Mucosa of descending colon (tissue), 3 donors: ENCODE measurements at regions not wholly inside any gene's neighbourhood (a gene's known extent, or its start where the extent isn't known, plus 50 kb on each side); places are given as distances from the start of the nearest gene placed in this dataset.

ENCODE experiments used
- ATAC-seq: fragments of 200-7000 bp; cut with Tn5 transposase; one replicate; pipeline ENCODE4 v1.9.1; 2020; ENCODE audit warnings: mild to moderate bottlenecking, moderate library complexity
- DNase-seq, 3 donors: peaks; one replicate each; pipeline ENCODE4 v3.0.0-alpha.2; 2020
- H3K36me3 ChIP-seq: fragments of 200-600 bp; one replicate; pipeline ENCODE4 v1.8.0; 2021; ENCODE audit warnings: low read depth, mild to moderate bottlenecking
- H3K4me1 ChIP-seq: fragments of 200-600 bp; one replicate; pipeline ENCODE4 v1.8.0; 2021; ENCODE audit warnings: low read depth, mild to moderate bottlenecking
- H3K4me3 ChIP-seq: fragments of 200-600 bp; one replicate; pipeline ENCODE4 v1.8.0; 2021; ENCODE audit warnings: mild to moderate bottlenecking
- H3K9me3 ChIP-seq: fragments of 200-600 bp; one replicate; pipeline ENCODE4 v1.8.0; 2021; ENCODE audit warnings: mild to moderate bottlenecking
- CTCF ChIP-seq: fragments of 200-600 bp; IDR thresholded peaks from one replicate; pipeline ENCODE4 v1.8.0; 2022; ENCODE audit warnings: antibody characterized with exemption, mild to moderate bottlenecking
- intact Hi-C, 2 donors: fragments of 100-400 bp; cut with DNase I in 1 of 2; cut with micrococcal nuclease in 1 of 2; formaldehyde crosslinking; loops; one replicate each; pipeline versions ENCODE4 v1.11.0 to v1.11.1; 2022; cut with DNase I, micrococcal nuclease
- donor health status: DM: no; HTN: no; CAD: no; lungs with moderate emphysema.
- donor health status: DM: no; HTN: no; CAD: no.
- donor health status: DM: no; HTN: yes; CAD: no.

- Histone ChIP-seq H3K4me1 (no peaks in the 10 kb centered on the region), H3K9me3 (no peaks in the 10 kb centered on the region), H3K36me3 (no peaks in the 10 kb centered on the region), H3K4me3 (no peak overlapping the region)
- no peak for TF ChIP-seq CTCF
- DNase-seq (no peak), ATAC-seq (no peak)
- intact Hi-C loops = no loop called here
Observed at GRCh38 chr2:129895061-129895460, 84.4 kb upstream of the RAB6C start.

GRCh38 chr2:129895526-129896082, 83.9 kb upstream of the RAB6C start:
- Histone ChIP-seq H3K4me1 (no peaks in the 10 kb centered on the region), H3K36me3 (no peaks in the 10 kb centered on the region), H3K4me3 (no peak overlapping the region), H3K9me3 (no peaks in the 10 kb centered on the region)
- no peak for DNase-seq
- no peak for TF ChIP-seq CTCF
- ATAC-seq = no peak
- intact Hi-C loops = no loop called here

GRCh38 chr2:129896226-129897100, 83.0 kb upstream of the RAB6C start:
- H3K4me3 ChIP-seq = no peak overlapping the region
- no peak for ATAC-seq
- no peaks in the 10 kb centered on the region for H3K36me3 ChIP-seq
- H3K4me1 ChIP-seq = no peaks in the 10 kb centered on the region
- H3K9me3 ChIP-seq = no peaks in the 10 kb centered on the region
- TF ChIP-seq CTCF = no peak
- DNase-seq = no peak
- intact Hi-C loops = no loop called here

GRCh38 chr2:129901754-129902415, 77.6 kb upstream of the RAB6C start:
- no peak overlapping the region for H3K4me3 ChIP-seq
- no peak for DNase-seq
- no peak for ATAC-seq
- TF ChIP-seq CTCF = no peak
- no peaks in the 10 kb centered on the region for H3K4me1 ChIP-seq
- no peaks in the 10 kb centered on the region for H3K36me3 ChIP-seq
- intact Hi-C loops = no loop called here
- H3K9me3 ChIP-seq = no peaks in the 10 kb centered on the region

- no peak for ATAC-seq
- DNase-seq = no peak
- intact Hi-C loops = no loop called here
- no peaks in the 10 kb centered on the region for H3K4me1 ChIP-seq
- no peak overlapping the region for H3K4me3 ChIP-seq
- H3K9me3 ChIP-seq = no peaks in the 10 kb centered on the region
- no peaks in the 10 kb centered on the region for H3K36me3 ChIP-seq
- TF ChIP-seq CTCF = no peak
Observed at GRCh38 chr2:129902731-129903585, 76.5 kb upstream of the RAB6C start.
